ENCODE measurements at regions not wholly inside any gene's neighbourhood (a gene's known extent, or its start where the extent isn't known, plus 50 kb on each side); places are given as distances from the start of the nearest gene placed in this dataset.

- H3K36me3 Mint-ChIP-seq: no peaks in the 10 kb centered on the region
- no peaks in the 10 kb centered on the region for H3K9me3 Mint-ChIP-seq
- TF ChIP-seq, protein P1, sequence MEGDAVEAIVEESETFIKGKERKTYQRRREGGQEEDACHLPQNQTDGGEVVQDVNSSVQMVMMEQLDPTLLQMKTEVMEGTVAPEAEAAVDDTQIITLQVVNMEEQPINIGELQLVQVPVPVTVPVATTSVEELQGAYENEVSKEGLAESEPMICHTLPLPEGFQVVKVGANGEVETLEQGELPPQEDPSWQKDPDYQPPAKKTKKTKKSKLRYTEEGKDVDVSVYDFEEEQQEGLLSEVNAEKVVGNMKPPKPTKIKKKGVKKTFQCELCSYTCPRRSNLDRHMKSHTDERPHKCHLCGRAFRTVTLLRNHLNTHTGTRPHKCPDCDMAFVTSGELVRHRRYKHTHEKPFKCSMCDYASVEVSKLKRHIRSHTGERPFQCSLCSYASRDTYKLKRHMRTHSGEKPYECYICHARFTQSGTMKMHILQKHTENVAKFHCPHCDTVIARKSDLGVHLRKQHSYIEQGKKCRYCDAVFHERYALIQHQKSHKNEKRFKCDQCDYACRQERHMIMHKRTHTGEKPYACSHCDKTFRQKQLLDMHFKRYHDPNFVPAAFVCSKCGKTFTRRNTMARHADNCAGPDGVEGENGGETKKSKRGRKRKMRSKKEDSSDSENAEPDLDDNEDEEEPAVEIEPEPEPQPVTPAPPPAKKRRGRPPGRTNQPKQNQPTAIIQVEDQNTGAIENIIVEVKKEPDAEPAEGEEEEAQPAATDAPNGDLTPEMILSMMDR (conservative IDR thresholded peaks at IDR 0.05): no peak
- no peak for DNase-seq (ENCODE audit: extremely low spot score, unreplicated experiment)
- no peak overlapping the region for H3K27ac Mint-ChIP-seq
- H3K4me1 Mint-ChIP-seq (ENCODE audit: unreplicated experiment): peaks cover 12% of the 10 kb centered on the region
- peaks cover 14% of the 10 kb centered on the region for H3K27me3 Mint-ChIP-seq
- no peak overlapping the region for H3K4me3 Mint-ChIP-seq
Observed at GRCh38 chr16:10232757-10233156, 50.5 kb upstream of the GRIN2A start.

- TF ChIP-seq, protein P1 (conservative IDR thresholded peaks at IDR 0.05): no peak
- Mint-ChIP-seq H3K27ac (no peak overlapping the region), H3K9me3 (no peaks in the 10 kb centered on the region), H3K36me3 (no peaks in the 10 kb centered on the region), H3K27me3 (peaks cover 7% of the 10 kb centered on the region), H3K4me1 (ENCODE audit: unreplicated experiment) (no peaks in the 10 kb centered on the region), H3K4me3 (no peak overlapping the region)
- no peak for DNase-seq (ENCODE audit: extremely low spot score, unreplicated experiment)
Observed at GRCh38 chr16:10239640-10240039, 57.4 kb upstream of the GRIN2A start.

DNA sequence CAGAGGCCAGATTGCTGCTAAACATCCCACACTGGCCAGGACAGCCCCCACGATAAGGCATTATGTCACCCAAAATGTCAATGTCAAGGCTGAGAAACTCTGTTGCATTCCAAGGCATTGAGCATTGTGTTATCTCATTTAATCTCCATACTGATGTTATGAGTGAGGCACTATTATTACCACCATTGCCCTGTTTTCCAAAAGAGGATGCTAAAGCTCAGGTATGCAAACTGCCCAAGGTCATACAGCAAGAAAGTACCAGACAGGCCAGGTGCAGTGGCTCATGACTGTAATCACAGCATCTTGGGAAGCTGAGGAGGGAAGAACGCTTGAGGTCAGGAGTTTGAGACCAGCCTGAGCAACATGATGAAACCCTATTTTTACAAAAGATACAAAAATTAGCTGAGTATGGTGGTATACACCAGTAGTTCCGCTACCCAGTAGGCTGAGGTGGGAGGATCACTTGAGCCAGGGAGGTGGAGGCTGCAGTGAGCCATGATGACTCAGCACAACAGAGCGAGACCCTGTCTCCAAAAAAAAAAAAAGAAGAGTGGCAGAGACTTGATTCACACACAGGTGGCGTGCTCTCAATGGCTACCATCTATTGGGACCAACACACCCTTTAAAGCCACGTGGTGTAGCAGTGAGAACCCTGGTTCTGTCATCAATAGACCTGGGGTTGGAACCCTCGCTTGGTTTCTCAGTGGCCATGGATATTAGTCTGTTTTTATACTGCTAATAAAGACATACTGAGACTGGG, 58.8 kb upstream of the GRIN2A start:
- DNase-seq (ENCODE audit: extremely low spot score, unreplicated experiment): no peak
- Mint-ChIP-seq H3K4me1 (ENCODE audit: unreplicated experiment) (no peaks in the 10 kb centered on the region), H3K9me3 (no peaks in the 10 kb centered on the region), H3K27me3 (peaks cover 10% of the 10 kb centered on the region), H3K36me3 (no peaks in the 10 kb centered on the region), H3K4me3 (no peak overlapping the region), H3K27ac (no peak overlapping the region)
- TF ChIP-seq, protein P1 (conservative IDR thresholded peaks at IDR 0.05): no peak

DNA sequence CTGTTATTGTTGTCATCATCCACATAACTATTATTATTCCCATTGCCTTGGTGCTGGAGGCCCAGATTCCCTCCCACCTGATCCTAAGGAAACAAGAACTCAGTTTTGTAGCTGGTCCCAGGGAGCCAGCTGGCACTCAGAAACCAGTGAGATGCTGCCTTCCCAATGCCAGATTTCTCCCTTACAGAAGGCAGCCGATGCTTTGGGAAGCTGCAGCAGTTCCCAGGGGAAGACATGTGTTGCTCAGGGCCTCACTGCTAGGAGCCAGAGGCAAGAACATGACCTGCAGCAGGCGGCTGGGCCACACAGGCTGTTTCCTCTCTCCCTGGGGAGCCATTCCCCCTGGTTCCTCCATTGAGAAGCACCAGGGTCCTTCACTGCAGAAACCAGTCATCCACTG, 59.9 kb upstream of the GRIN2A start:
- no peak for DNase-seq (ENCODE audit: extremely low spot score, unreplicated experiment)
- no peak overlapping the region for H3K27ac Mint-ChIP-seq
- no peaks in the 10 kb centered on the region for H3K4me1 Mint-ChIP-seq (ENCODE audit: unreplicated experiment)
- peaks cover 7% of the 10 kb centered on the region for H3K27me3 Mint-ChIP-seq
- no peaks in the 10 kb centered on the region for H3K9me3 Mint-ChIP-seq
- no peaks in the 10 kb centered on the region for H3K36me3 Mint-ChIP-seq
- no peak overlapping the region for H3K4me3 Mint-ChIP-seq
- TF ChIP-seq, protein P1 (conservative IDR thresholded peaks at IDR 0.05): no peak

- Mint-ChIP-seq H3K27me3 (peaks cover 7% of the 10 kb centered on the region), H3K27ac (no peak overlapping the region), H3K9me3 (no peaks in the 10 kb centered on the region), H3K36me3 (no peaks in the 10 kb centered on the region), H3K4me3 (no peak overlapping the region), H3K4me1 (ENCODE audit: unreplicated experiment) (no peaks in the 10 kb centered on the region)
- DNase-seq (ENCODE audit: extremely low spot score, unreplicated experiment): no peak
- TF ChIP-seq, protein P1 (conservative IDR thresholded peaks at IDR 0.05): no peak
Observed at GRCh38 chr16:10242916-10243315, 60.7 kb upstream of the GRIN2A start.
